ENCODE measurements at regions not wholly inside any gene's neighbourhood (a gene's known extent, or its start where the extent isn't known, plus 50 kb on each side); places are given as distances from the start of the nearest gene placed in this dataset.

- no peak for TF ChIP-seq CTCF (IDR thresholded peaks at IDR 0.05; ENCODE audit: insufficient read depth, low read length)
- TF ChIP-seq, protein P1, sequence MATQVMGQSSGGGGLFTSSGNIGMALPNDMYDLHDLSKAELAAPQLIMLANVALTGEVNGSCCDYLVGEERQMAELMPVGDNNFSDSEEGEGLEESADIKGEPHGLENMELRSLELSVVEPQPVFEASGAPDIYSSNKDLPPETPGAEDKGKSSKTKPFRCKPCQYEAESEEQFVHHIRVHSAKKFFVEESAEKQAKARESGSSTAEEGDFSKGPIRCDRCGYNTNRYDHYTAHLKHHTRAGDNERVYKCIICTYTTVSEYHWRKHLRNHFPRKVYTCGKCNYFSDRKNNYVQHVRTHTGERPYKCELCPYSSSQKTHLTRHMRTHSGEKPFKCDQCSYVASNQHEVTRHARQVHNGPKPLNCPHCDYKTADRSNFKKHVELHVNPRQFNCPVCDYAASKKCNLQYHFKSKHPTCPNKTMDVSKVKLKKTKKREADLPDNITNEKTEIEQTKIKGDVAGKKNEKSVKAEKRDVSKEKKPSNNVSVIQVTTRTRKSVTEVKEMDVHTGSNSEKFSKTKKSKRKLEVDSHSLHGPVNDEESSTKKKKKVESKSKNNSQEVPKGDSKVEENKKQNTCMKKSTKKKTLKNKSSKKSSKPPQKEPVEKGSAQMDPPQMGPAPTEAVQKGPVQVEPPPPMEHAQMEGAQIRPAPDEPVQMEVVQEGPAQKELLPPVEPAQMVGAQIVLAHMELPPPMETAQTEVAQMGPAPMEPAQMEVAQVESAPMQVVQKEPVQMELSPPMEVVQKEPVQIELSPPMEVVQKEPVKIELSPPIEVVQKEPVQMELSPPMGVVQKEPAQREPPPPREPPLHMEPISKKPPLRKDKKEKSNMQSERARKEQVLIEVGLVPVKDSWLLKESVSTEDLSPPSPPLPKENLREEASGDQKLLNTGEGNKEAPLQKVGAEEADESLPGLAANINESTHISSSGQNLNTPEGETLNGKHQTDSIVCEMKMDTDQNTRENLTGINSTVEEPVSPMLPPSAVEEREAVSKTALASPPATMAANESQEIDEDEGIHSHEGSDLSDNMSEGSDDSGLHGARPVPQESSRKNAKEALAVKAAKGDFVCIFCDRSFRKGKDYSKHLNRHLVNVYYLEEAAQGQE (IDR thresholded peaks at IDR 0.05; ENCODE audit: insufficient replicate concordance, low read depth), result no peak
These were observed 99.4 kb upstream of the SLC45A1 start for GRCh38 chr1:8218351-8219092.
